HCT116 (cell line): ENCODE measurements at regions not wholly inside any gene's neighbourhood (a gene's known extent, or its start where the extent isn't known, plus 50 kb on each side); places are given as distances from the start of the nearest gene placed in this dataset.

Experiments used
- CTCF ChIP-seq, 3 experiments: fragments of 200-600 bp in 1 of 3; sonication (generic) in 1 of 3; IDR thresholded peaks in 2 of 3; conservative IDR thresholded peaks in 1 of 3; 2 replicates each; pipeline ENCODE4 v1.5.1; 2012 to 2017; ENCODE audit warnings: low read depth in 2 of 3, low read length in 2 of 3, antibody characterized with exemption in 1 of 3, borderline replicate concordance in 1 of 3, control low read depth in 1 of 3, mild to moderate bottlenecking in 1 of 3, mixed read lengths in 1 of 3, mixed run types in 1 of 3, moderate library complexity in 1 of 3; ENCODE audit not compliant: insufficient read depth in 1 of 3
- POLR2A ChIP-seq: IDR thresholded peaks from 2 replicates; pipeline ENCODE4 v1.7.0; 2011; ENCODE audit warnings: borderline replicate concordance; ENCODE audit not compliant: insufficient read depth, insufficient read length; ENCODE audit errors: extremely low read depth

GRCh38 chr5:159610966-159611579 lies 280.8 kb upstream of the IL12B start:
- TF ChIP-seq CTCF (IDR thresholded peaks at IDR 0.05 in 2 of 3, conservative IDR thresholded peaks at IDR 0.05 in 1 of 3; ENCODE audit: borderline replicate concordance in 1 of 3, insufficient read depth in 1 of 3, low read depth in 2 of 3, low read length in 2 of 3), result no peak
- no peak for TF ChIP-seq POLR2A
